GM12878 (cell line): ENCODE measurements at regions not wholly inside any gene's neighbourhood (a gene's known extent, or its start where the extent isn't known, plus 50 kb on each side); places are given as distances from the start of the nearest gene placed in this dataset.

ENCODE experiments used
- ATAC-seq: fragments of 200-7000 bp; cut with Tn5 transposase; 3 replicates; pipeline ENCODE4 v1.9.1; 2020; ENCODE audit warnings: mild to moderate bottlenecking, moderate library complexity
- BruUV-seq: library from RNA; stranded (reverse); fragments of 400-500 nt; replicated peaks from 2 replicates; lab custom pipeline; 2021; lab: Mats Ljungman, UMichigan
- CTCF ChIA-PET: fragments of 300-600 bp; sonication (Branson Sonifier 250); formaldehyde crosslinking; extraction: SDS; loops from one replicate; lab custom pipeline; 2021; ENCODE audit warnings: inconsistent platforms; lab: Yijun Ruan, JAX
- POLR2A ChIA-PET: fragments of 350-600 bp; formaldehyde crosslinking; extraction: SDS; loops from one replicate; lab custom pipeline; 2021; ENCODE audit warnings: inconsistent platforms; lab: Charles Lee
- RAD21 ChIA-PET: fragments of 300-600 bp; sonication (Branson Sonifier 250); formaldehyde crosslinking; loops from one replicate; lab custom pipeline; 2023; ENCODE audit warnings: antibody characterized with exemption; ENCODE audit not compliant: unreplicated experiment; lab: Charles Lee
- SMC1A ChIA-PET: fragments of 300-600 bp; sonication (Branson Sonifier 250); formaldehyde crosslinking; loops from one replicate; lab custom pipeline; 2023; ENCODE audit not compliant: unreplicated experiment, uncharacterized antibody; lab: Charles Lee
- DNase-seq: peaks from one replicate; pipeline ENCODE4 v3.0.0-alpha.2; 2011; ENCODE audit warnings: low read depth, low spot score
- FAIRE-seq: peaks from 3 replicates; lab custom pipeline; 2011; peaks lifted over from hg19 to GRCh38; lab: Jason Lieb, UNC
- H2AFZ ChIP-seq: 2 replicates; pipeline ENCODE4 v1.6.0; 2011; ENCODE audit warnings: low read depth, low read length, control low read depth; ENCODE audit not compliant: control insufficient read depth
- H3K27ac ChIP-seq: 2 replicates; pipeline ENCODE4 v1.5.1; 2011; ENCODE audit warnings: control low read depth; ENCODE audit not compliant: control insufficient read depth, insufficient read depth
- H3K27me3 ChIP-seq, 2 experiments: replicated peaks in 1 of 2; 2 replicates each; pipeline versions ENCODE4 v1.6.0 to v1.6.1; 2011; ENCODE audit warnings: low read length in 1 of 2; ENCODE audit not compliant: control insufficient read depth in 2 of 2, insufficient read depth in 2 of 2
- H3K36me3 ChIP-seq, 2 experiments: 2 replicates each; pipeline ENCODE4 v1.5.1; 2011; ENCODE audit warnings: low read length in 1 of 2; ENCODE audit not compliant: control insufficient read depth in 2 of 2, insufficient read depth in 2 of 2
- H3K4me1 ChIP-seq: 2 replicates; pipeline ENCODE4 v1.6.1; 2011; ENCODE audit warnings: mild to moderate bottlenecking, low read length, moderate library complexity, mixed read lengths; ENCODE audit not compliant: control insufficient read depth, insufficient read depth
- H3K4me2 ChIP-seq: 2 replicates; pipeline ENCODE4 v1.6.0; 2011; ENCODE audit warnings: control low read depth; ENCODE audit not compliant: control insufficient read depth, insufficient read depth
- H3K4me3 ChIP-seq: fragments of 200-600 bp; sonication (generic); 2 replicates; pipeline ENCODE4 v1.5.1; 2016
- H3K79me2 ChIP-seq: 2 replicates; pipeline ENCODE4 v1.6.0; 2011; ENCODE audit warnings: low read length; ENCODE audit not compliant: control insufficient read depth, insufficient read depth
- H3K9ac ChIP-seq: 2 replicates; pipeline ENCODE4 v1.8.0; 2011; ENCODE audit warnings: low read length, control low read depth, mixed read lengths; ENCODE audit not compliant: control insufficient read depth, insufficient read depth
- H3K9me3 ChIP-seq: replicated peaks from 3 replicates; pipeline ENCODE4 v1.5.1; 2011; ENCODE audit warnings: mild to moderate bottlenecking, low read length; ENCODE audit not compliant: control insufficient read depth, insufficient read depth
- H4K20me1 ChIP-seq: 2 replicates; pipeline ENCODE4 v1.6.0; 2011; ENCODE audit not compliant: control insufficient read depth, insufficient read depth
- BHLHE40 ChIP-seq, 2 experiments: fragments of 450-650 bp in 1 of 2; IDR thresholded peaks; 2 replicates each; pipeline ENCODE4 v1.6.1; 2011 to 2017; ENCODE audit warnings: low read depth in 2 of 2, borderline replicate concordance in 1 of 2, improper control_type of control experiment in 1 of 2, low read length in 1 of 2, mild to moderate bottlenecking in 1 of 2
- CREB1 ChIP-seq: IDR thresholded peaks from 2 replicates; pipeline ENCODE4 v1.6.1; 2012; ENCODE audit warnings: low read depth, mild to moderate bottlenecking, inconsistent platforms
- IKZF1 ChIP-seq: fragments of 450-650 bp; conservative IDR thresholded peaks from 2 replicates; pipeline ENCODE4 v1.6.1; 2017; ENCODE audit warnings: antibody characterized with exemption, mild to moderate bottlenecking
- MEF2B ChIP-seq: fragments of 450-650 bp; IDR thresholded peaks from 2 replicates; pipeline ENCODE4 v1.6.1; 2018; ENCODE audit warnings: mild to moderate bottlenecking, moderate library complexity; ENCODE audit not compliant: partially characterized antibody, poor library complexity, severe bottlenecking
- MTA2 ChIP-seq: fragments of 450-650 bp; IDR thresholded peaks from 2 replicates; pipeline ENCODE4 v1.6.1; 2016; ENCODE audit warnings: low read depth, mild to moderate bottlenecking, moderate library complexity
- NR2C1 ChIP-seq: fragments of 450-650 bp; IDR thresholded peaks from 2 replicates; pipeline ENCODE4 v1.6.1; 2017; ENCODE audit warnings: antibody characterized with exemption, mild to moderate bottlenecking, moderate library complexity
- NR2F1 ChIP-seq: fragments of 450-650 bp; conservative IDR thresholded peaks from 2 replicates; pipeline ENCODE4 v1.6.1; 2017; ENCODE audit warnings: mild to moderate bottlenecking
- PAX8 ChIP-seq: fragments of 450-650 bp; IDR thresholded peaks from 2 replicates; pipeline ENCODE4 v1.6.1; 2017; ENCODE audit warnings: mild to moderate bottlenecking, moderate library complexity
- POLR2AphosphoS2 ChIP-seq: IDR thresholded peaks from 2 replicates; pipeline ENCODE4 v1.6.1; 2011; ENCODE audit warnings: low read depth, mild to moderate bottlenecking, low read length, improper control_type of control experiment, moderate library complexity
- POU2F2 ChIP-seq: IDR thresholded peaks from 3 replicates; pipeline ENCODE4 v1.6.1; 2011; ENCODE audit warnings: low read depth, mild to moderate bottlenecking, low read length, borderline replicate concordance
- WRNIP1 ChIP-seq: IDR thresholded peaks from 2 replicates; pipeline ENCODE4 v1.6.1; 2011; ENCODE audit warnings: low read depth, low read length, improper control_type of control experiment, borderline replicate concordance
- ZNF24 ChIP-seq: fragments of 450-650 bp; IDR thresholded peaks from 2 replicates; pipeline ENCODE4 v1.6.1; 2017; ENCODE audit warnings: antibody characterized with exemption, mild to moderate bottlenecking
- whole genome bisulfite sequencing: methylation state at CpG from one replicate; pipeline ENCODE4 v1.1.6; 2016; ENCODE audit warnings: low lambda C conversion rate; ENCODE audit not compliant: insufficient replicate concordance, insufficient coverage; ENCODE audit errors: missing lambda C conversion rate; 5-methylcytosine and 5-hydroxymethylcytosine counted together
- in situ Hi-C: fragments of 300-500 bp; cut with MboI; formaldehyde crosslinking; loops from 9 replicates; pipeline ENCODE4 v1.14.3; 2018; ENCODE audit warnings: mixed read lengths
- intact Hi-C: fragments of 100-400 bp; cut with micrococcal nuclease; formaldehyde crosslinking; loops from one replicate; pipeline ENCODE4 v1.14.2; 2022; ENCODE audit not compliant: unreplicated experiment
- TF ChIP-seq, protein P1 (sequence below): fragments of 450-650 bp; IDR thresholded peaks from 2 replicates; pipeline ENCODE4 v1.6.1; 2016; ENCODE audit warnings: mild to moderate bottlenecking, moderate library complexity, borderline replicate concordance
- TF ChIP-seq, protein P2 (sequence below): IDR thresholded peaks from 2 replicates; pipeline ENCODE4 v1.6.1; 2011; ENCODE audit warnings: low read depth, mild to moderate bottlenecking, low read length, moderate library complexity, borderline replicate concordance; ENCODE audit errors: extremely low read depth
- TF ChIP-seq, protein P3 (sequence below), 3 experiments: IDR thresholded peaks in 2 of 3; conservative IDR thresholded peaks in 1 of 3; 2 replicates each; pipeline ENCODE4 v1.5.1; 2011; ENCODE audit warnings: low read depth in 3 of 3, low read length in 3 of 3, mild to moderate bottlenecking in 3 of 3, control low read depth in 2 of 3, moderate library complexity in 2 of 3, inconsistent platforms in 1 of 3, mixed read lengths in 1 of 3; ENCODE audit not compliant: control insufficient read depth in 2 of 3, insufficient read depth in 1 of 3; ENCODE audit errors: extremely low read depth in 1 of 3
- TF ChIP-seq, protein P4 (sequence below): IDR thresholded peaks from 2 replicates; pipeline ENCODE4 v1.6.1; 2012; ENCODE audit warnings: low read depth, low read length, improper control_type of control experiment

DNA sequence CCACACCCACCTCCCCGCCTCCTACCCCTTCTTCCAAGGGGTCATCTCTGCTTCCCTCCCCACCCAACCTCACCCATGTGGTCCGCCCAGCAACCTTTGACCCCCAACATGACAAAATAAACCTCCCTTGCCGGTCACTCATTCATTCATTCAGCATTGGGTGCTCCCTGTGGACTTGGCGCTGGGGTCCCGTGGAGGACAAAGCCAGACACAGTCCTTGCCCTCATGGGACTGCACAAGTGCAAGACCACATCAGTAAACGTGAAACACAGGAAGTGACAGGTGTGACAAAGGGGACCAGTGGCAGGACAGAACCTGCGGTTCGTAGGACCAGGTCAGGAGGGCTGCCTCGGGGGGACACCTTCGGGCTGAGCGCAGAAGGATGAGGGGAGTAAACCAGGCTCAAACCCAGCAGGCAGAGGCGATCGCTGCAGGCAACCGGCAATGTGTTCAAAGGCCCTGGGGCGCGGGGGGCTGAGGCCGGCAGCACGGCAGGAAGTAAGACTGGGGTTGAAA, 185.4 kb downstream of the SEC14L1 start:
- Histone ChIP-seq H4K20me1 (no peaks in the 10 kb centered on the region), H3K4me3 (no peak overlapping the region), H3K4me1 (peaks cover 51% of the 10 kb centered on the region), H3K9ac (peak overlapping the region; percentile 71), H3K9me3 (no peaks in the 10 kb centered on the region), H3K36me3 (peaks cover 0 to 2% of the 10 kb centered on the region in 2 experiments; a peak in 2 of 4 replicates), H3K27ac (peak overlapping the region; percentile 88), H2AFZ (no peak overlapping the region), H3K4me2 (peak overlapping the region; percentile 94), H3K27me3 (no peaks in the 10 kb centered on the region), H3K79me2 (peaks cover 72% of the 10 kb centered on the region)
- DNase-seq (no peak), FAIRE-seq (peak; percentile 18), ATAC-seq (no peak)
- CTCF ChIA-PET, result interaction anchor here (1.3 to 2.0 kb wide), 2 partner anchors 74 to 114 kb away, joined by 3 to 9 read pairs; no protein-coding TSS in a partner anchor
- BruUV-seq, result no TSS peak
- RAD21 ChIA-PET, result interaction anchor here (0.6 to 1.5 kb wide), 7 partner anchors 40 to 632 kb away, joined by 3 to 13 read pairs (median 4); partner anchors contain the start of gene TNRC6C
- SMC1A ChIA-PET, result interaction anchor here (1.1 to 1.9 kb wide), 5 partner anchors 15 to 147 kb away, joined by 3 to 9 read pairs (median 7); no protein-coding TSS in a partner anchor
- POLR2A ChIA-PET, result interaction anchor here (1.2 to 1.3 kb wide), 2 partner anchors 9 to 115 kb away, joined by 3 to 4 read pairs; no protein-coding TSS in a partner anchor
- intact Hi-C loops (loop anchor here (10.0 kb wide), 1 partner anchor 629 kb away; the partner anchor contains the start of gene TNRC6C), in situ Hi-C loops (loop anchor here (5.0 to 25.0 kb wide), 2 partner anchors 111 to 166 kb away; no protein-coding TSS in a partner anchor)
- WGBS, result 40% methylated on average over 17 of the region's 18 CpGs
- no peak for TF ChIP-seq PAX8
- peak; percentile 87 for TF ChIP-seq ZNF24
- peak; percentile 71 for TF ChIP-seq NR2C1
- TF ChIP-seq, protein P1, sequence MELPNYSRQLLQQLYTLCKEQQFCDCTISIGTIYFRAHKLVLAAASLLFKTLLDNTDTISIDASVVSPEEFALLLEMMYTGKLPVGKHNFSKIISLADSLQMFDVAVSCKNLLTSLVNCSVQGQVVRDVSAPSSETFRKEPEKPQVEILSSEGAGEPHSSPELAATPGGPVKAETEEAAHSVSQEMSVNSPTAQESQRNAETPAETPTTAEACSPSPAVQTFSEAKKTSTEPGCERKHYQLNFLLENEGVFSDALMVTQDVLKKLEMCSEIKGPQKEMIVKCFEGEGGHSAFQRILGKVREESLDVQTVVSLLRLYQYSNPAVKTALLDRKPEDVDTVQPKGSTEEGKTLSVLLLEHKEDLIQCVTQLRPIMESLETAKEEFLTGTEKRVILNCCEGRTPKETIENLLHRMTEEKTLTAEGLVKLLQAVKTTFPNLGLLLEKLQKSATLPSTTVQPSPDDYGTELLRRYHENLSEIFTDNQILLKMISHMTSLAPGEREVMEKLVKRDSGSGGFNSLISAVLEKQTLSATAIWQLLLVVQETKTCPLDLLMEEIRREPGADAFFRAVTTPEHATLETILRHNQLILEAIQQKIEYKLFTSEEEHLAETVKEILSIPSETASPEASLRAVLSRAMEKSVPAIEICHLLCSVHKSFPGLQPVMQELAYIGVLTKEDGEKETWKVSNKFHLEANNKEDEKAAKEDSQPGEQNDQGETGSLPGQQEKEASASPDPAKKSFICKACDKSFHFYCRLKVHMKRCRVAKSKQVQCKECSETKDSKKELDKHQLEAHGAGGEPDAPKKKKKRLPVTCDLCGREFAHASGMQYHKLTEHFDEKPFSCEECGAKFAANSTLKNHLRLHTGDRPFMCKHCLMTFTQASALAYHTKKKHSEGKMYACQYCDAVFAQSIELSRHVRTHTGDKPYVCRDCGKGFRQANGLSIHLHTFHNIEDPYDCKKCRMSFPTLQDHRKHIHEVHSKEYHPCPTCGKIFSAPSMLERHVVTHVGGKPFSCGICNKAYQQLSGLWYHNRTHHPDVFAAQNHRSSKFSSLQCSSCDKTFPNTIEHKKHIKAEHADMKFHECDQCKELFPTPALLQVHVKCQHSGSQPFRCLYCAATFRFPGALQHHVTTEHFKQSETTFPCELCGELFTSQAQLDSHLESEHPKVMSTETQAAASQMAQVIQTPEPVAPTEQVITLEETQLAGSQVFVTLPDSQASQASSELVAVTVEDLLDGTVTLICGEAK, result no peak
- peak; percentile 42 for TF ChIP-seq MEF2B
- peak; percentile 32; the same call in 1 of the 2 replicates for TF ChIP-seq MTA2
- no peak for TF ChIP-seq POLR2AphosphoS2
- TF ChIP-seq, protein P2, sequence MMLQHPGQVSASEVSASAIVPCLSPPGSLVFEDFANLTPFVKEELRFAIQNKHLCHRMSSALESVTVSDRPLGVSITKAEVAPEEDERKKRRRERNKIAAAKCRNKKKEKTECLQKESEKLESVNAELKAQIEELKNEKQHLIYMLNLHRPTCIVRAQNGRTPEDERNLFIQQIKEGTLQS, result no peak
- TF ChIP-seq POU2F2, result no peak
- peak in 1 of 2 experiments; percentile 55; a peak in 2 of 4 replicates for TF ChIP-seq BHLHE40 (IDR thresholded peaks at IDR 0.05; ENCODE audit: borderline replicate concordance in 1 of 2, low read depth in 2 of 2, low read length in 1 of 2)
- TF ChIP-seq, protein P3, sequence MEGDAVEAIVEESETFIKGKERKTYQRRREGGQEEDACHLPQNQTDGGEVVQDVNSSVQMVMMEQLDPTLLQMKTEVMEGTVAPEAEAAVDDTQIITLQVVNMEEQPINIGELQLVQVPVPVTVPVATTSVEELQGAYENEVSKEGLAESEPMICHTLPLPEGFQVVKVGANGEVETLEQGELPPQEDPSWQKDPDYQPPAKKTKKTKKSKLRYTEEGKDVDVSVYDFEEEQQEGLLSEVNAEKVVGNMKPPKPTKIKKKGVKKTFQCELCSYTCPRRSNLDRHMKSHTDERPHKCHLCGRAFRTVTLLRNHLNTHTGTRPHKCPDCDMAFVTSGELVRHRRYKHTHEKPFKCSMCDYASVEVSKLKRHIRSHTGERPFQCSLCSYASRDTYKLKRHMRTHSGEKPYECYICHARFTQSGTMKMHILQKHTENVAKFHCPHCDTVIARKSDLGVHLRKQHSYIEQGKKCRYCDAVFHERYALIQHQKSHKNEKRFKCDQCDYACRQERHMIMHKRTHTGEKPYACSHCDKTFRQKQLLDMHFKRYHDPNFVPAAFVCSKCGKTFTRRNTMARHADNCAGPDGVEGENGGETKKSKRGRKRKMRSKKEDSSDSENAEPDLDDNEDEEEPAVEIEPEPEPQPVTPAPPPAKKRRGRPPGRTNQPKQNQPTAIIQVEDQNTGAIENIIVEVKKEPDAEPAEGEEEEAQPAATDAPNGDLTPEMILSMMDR (IDR thresholded peaks at IDR 0.05 in 2 of 3, conservative IDR thresholded peaks at IDR 0.05 in 1 of 3; ENCODE audit: control insufficient read depth in 2 of 3, extremely low read depth in 1 of 3, insufficient read depth in 1 of 3, low read depth in 3 of 3, low read length in 3 of 3), result no peak
- no peak for TF ChIP-seq CREB1
- TF ChIP-seq, protein P4, sequence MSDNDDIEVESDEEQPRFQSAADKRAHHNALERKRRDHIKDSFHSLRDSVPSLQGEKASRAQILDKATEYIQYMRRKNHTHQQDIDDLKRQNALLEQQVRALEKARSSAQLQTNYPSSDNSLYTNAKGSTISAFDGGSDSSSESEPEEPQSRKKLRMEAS, result no peak
- TF ChIP-seq NR2F1, result peak; percentile 67; the same call in 1 of the 2 replicates
- TF ChIP-seq WRNIP1, result no peak
- TF ChIP-seq IKZF1, result no peak; the same call in 1 of the 2 replicates
